Activated T-helper 17 cell treated with anti-CD3 and anti-CD28 coated beads, Interleukin-2, amount 50 U/mL, for 72 hours (primary cell): ENCODE measurements at regions not wholly inside any gene's neighbourhood (a gene's known extent, or its start where the extent isn't known, plus 50 kb on each side); places are given as distances from the start of the nearest gene placed in this dataset.

ENCODE experiments used
- ATAC-seq: fragments of 150-1000 bp; cut with Tn5 transposase; replicated peaks from 2 replicates; pipeline ENCODE4 v1.10.0; 2021; ENCODE audit warnings: mild to moderate bottlenecking, moderate library complexity
- H3K27ac Mint-ChIP-seq: one replicate; pipeline ENCODE4 v1.8.0; 2022; ENCODE audit warnings: mixed read lengths
- H3K27me3 Mint-ChIP-seq: one replicate; pipeline ENCODE4 v1.8.0; 2022; ENCODE audit warnings: mixed read lengths
- H3K36me3 Mint-ChIP-seq: one replicate; pipeline ENCODE4 v1.8.0; 2022; ENCODE audit warnings: low read depth, mild to moderate bottlenecking, mixed read lengths
- H3K4me1 Mint-ChIP-seq: one replicate; pipeline ENCODE4 v1.8.0; 2022; ENCODE audit warnings: mixed read lengths
- H3K4me3 Mint-ChIP-seq: one replicate; pipeline ENCODE4 v1.8.0; 2022; ENCODE audit warnings: mild to moderate bottlenecking, mixed read lengths
- H3K9me3 Mint-ChIP-seq: one replicate; pipeline ENCODE4 v1.8.0; 2022; ENCODE audit warnings: mixed read lengths

- Mint-ChIP-seq H3K27ac (no peak overlapping the region), H3K4me1 (no peaks in the 10 kb centered on the region), H3K9me3 (no peaks in the 10 kb centered on the region), H3K36me3 (no peaks in the 10 kb centered on the region), H3K4me3 (no peak overlapping the region), H3K27me3 (no peaks in the 10 kb centered on the region)
- no peak for ATAC-seq
Measured at GRCh38 chr2:150234787-150235446, 252.6 kb downstream of the RND3 start.

- no peaks in the 10 kb centered on the region for H3K36me3 Mint-ChIP-seq
- no peak for ATAC-seq
Measured at GRCh38 chr2:150232871-150233270, 254.6 kb downstream of the RND3 start.

GRCh38 chr2:150232321-150232720 lies 255.1 kb downstream of the RND3 start:
- Mint-ChIP-seq H3K9me3 (no peaks in the 10 kb centered on the region), H3K36me3 (no peaks in the 10 kb centered on the region), H3K4me3 (no peak overlapping the region), H3K27me3 (no peaks in the 10 kb centered on the region), H3K4me1 (no peaks in the 10 kb centered on the region), H3K27ac (no peak overlapping the region)
- no peak for ATAC-seq

More at GRCh38 chr2:150232871-150233270, 254.6 kb downstream of the RND3 start:
- H3K4me1 Mint-ChIP-seq = no peaks in the 10 kb centered on the region
- no peak overlapping the region for H3K27ac Mint-ChIP-seq
- H3K27me3 Mint-ChIP-seq = no peaks in the 10 kb centered on the region
- H3K4me3 Mint-ChIP-seq = no peak overlapping the region
- no peaks in the 10 kb centered on the region for H3K9me3 Mint-ChIP-seq

GRCh38 chr2:150230616-150231015 lies 256.9 kb downstream of the RND3 start:
- no peak overlapping the region for H3K27ac Mint-ChIP-seq
- no peaks in the 10 kb centered on the region for H3K27me3 Mint-ChIP-seq
- H3K36me3 Mint-ChIP-seq = no peaks in the 10 kb centered on the region
- H3K9me3 Mint-ChIP-seq = peaks cover 4% of the 10 kb centered on the region
- H3K4me3 Mint-ChIP-seq = no peak overlapping the region
- no peak for ATAC-seq
- H3K4me1 Mint-ChIP-seq = no peaks in the 10 kb centered on the region

- no peaks in the 10 kb centered on the region for H3K36me3 Mint-ChIP-seq
- no peak overlapping the region for H3K27ac Mint-ChIP-seq
- ATAC-seq = no peak
Measured at GRCh38 chr2:150230004-150230403, 257.5 kb downstream of the RND3 start.

GRCh38 chr2:150228936-150229335 lies 258.5 kb downstream of the RND3 start:
- Mint-ChIP-seq H3K4me3 (no peak overlapping the region), H3K27ac (no peak overlapping the region), H3K4me1 (no peaks in the 10 kb centered on the region), H3K36me3 (no peaks in the 10 kb centered on the region), H3K9me3 (peaks cover 4% of the 10 kb centered on the region), H3K27me3 (no peaks in the 10 kb centered on the region)
- no peak for ATAC-seq

More at GRCh38 chr2:150230004-150230403, 257.5 kb downstream of the RND3 start:
- H3K27me3 Mint-ChIP-seq = no peaks in the 10 kb centered on the region
- H3K9me3 Mint-ChIP-seq = peaks cover 4% of the 10 kb centered on the region
- no peak overlapping the region for H3K4me3 Mint-ChIP-seq
- no peaks in the 10 kb centered on the region for H3K4me1 Mint-ChIP-seq

- Mint-ChIP-seq H3K27me3 (no peaks in the 10 kb centered on the region), H3K36me3 (no peaks in the 10 kb centered on the region), H3K4me1 (no peaks in the 10 kb centered on the region), H3K4me3 (no peak overlapping the region), H3K9me3 (peaks cover 4% of the 10 kb centered on the region), H3K27ac (no peak overlapping the region)
- ATAC-seq = no peak
Measured at GRCh38 chr2:150225030-150225429, 262.4 kb downstream of the RND3 start.

GRCh38 chr2:150224321-150224720 lies 263.1 kb downstream of the RND3 start:
- Mint-ChIP-seq H3K9me3 (peaks cover 4% of the 10 kb centered on the region), H3K4me1 (no peaks in the 10 kb centered on the region), H3K27ac (no peak overlapping the region), H3K27me3 (no peaks in the 10 kb centered on the region), H3K4me3 (no peak overlapping the region), H3K36me3 (no peaks in the 10 kb centered on the region)
- no peak for ATAC-seq

GRCh38 chr2:150222942-150223341 lies 264.5 kb downstream of the RND3 start:
- no peak overlapping the region for H3K27ac Mint-ChIP-seq

GRCh38 chr2:150222379-150222778 lies 265.1 kb downstream of the RND3 start:
- Mint-ChIP-seq H3K4me1 (no peaks in the 10 kb centered on the region), H3K36me3 (no peaks in the 10 kb centered on the region), H3K27me3 (no peaks in the 10 kb centered on the region), H3K4me3 (no peak overlapping the region), H3K9me3 (peaks cover 4% of the 10 kb centered on the region), H3K27ac (no peak overlapping the region)
- ATAC-seq = no peak

More at GRCh38 chr2:150222942-150223341, 264.5 kb downstream of the RND3 start:
- H3K9me3 Mint-ChIP-seq = peaks cover 4% of the 10 kb centered on the region
- no peak for ATAC-seq
- no peaks in the 10 kb centered on the region for H3K4me1 Mint-ChIP-seq
- H3K27me3 Mint-ChIP-seq = no peaks in the 10 kb centered on the region
- no peaks in the 10 kb centered on the region for H3K36me3 Mint-ChIP-seq
- no peak overlapping the region for H3K4me3 Mint-ChIP-seq

- no peak for ATAC-seq
- Mint-ChIP-seq H3K9me3 (no peaks in the 10 kb centered on the region), H3K27me3 (no peaks in the 10 kb centered on the region), H3K4me3 (no peak overlapping the region), H3K27ac (no peak overlapping the region), H3K36me3 (no peaks in the 10 kb centered on the region), H3K4me1 (no peaks in the 10 kb centered on the region)
Measured at GRCh38 chr2:150219861-150220260, 267.6 kb downstream of the RND3 start.

- no peaks in the 10 kb centered on the region for H3K36me3 Mint-ChIP-seq
- no peaks in the 10 kb centered on the region for H3K27me3 Mint-ChIP-seq
- no peak overlapping the region for H3K4me3 Mint-ChIP-seq
- H3K27ac Mint-ChIP-seq = no peak overlapping the region
- no peak for ATAC-seq
- H3K9me3 Mint-ChIP-seq = no peaks in the 10 kb centered on the region
- H3K4me1 Mint-ChIP-seq = no peaks in the 10 kb centered on the region
Measured at GRCh38 chr2:150215041-150215440, 272.4 kb downstream of the RND3 start.

- no peaks in the 10 kb centered on the region for H3K27me3 Mint-ChIP-seq
- H3K9me3 Mint-ChIP-seq = no peaks in the 10 kb centered on the region
- ATAC-seq = no peak
- H3K27ac Mint-ChIP-seq = no peak overlapping the region
- H3K4me3 Mint-ChIP-seq = no peak overlapping the region
- no peaks in the 10 kb centered on the region for H3K4me1 Mint-ChIP-seq
- H3K36me3 Mint-ChIP-seq = no peaks in the 10 kb centered on the region
Measured at GRCh38 chr2:150214626-150215025, 272.8 kb downstream of the RND3 start.

- Mint-ChIP-seq H3K4me3 (no peak overlapping the region), H3K27ac (no peak overlapping the region), H3K9me3 (no peaks in the 10 kb centered on the region), H3K36me3 (no peaks in the 10 kb centered on the region), H3K4me1 (no peaks in the 10 kb centered on the region), H3K27me3 (no peaks in the 10 kb centered on the region)
- no peak for ATAC-seq
Measured at GRCh38 chr2:150212722-150213171, 274.7 kb downstream of the RND3 start.

- no peak for ATAC-seq
- Mint-ChIP-seq H3K27ac (no peak overlapping the region), H3K36me3 (no peaks in the 10 kb centered on the region), H3K4me1 (no peaks in the 10 kb centered on the region), H3K27me3 (no peaks in the 10 kb centered on the region), H3K4me3 (no peak overlapping the region), H3K9me3 (no peaks in the 10 kb centered on the region)
Measured at GRCh38 chr2:150211164-150211631, 276.3 kb downstream of the RND3 start.
